Lower leg skin (tissue), 3 donors: ENCODE measurements at regions not wholly inside any gene's neighbourhood (a gene's known extent, or its start where the extent isn't known, plus 50 kb on each side); places are given as distances from the start of the nearest gene placed in this dataset.

ENCODE experiments used
- POLR2A ChIP-seq, 2 donors: fragments of 450-650 bp; IDR thresholded peaks; one replicate each; pipeline ENCODE4 v1.6.1; 2016 to 2017; ENCODE audit warnings: antibody characterized with exemption in 2 of 2, mild to moderate bottlenecking in 1 of 2, moderate library complexity in 1 of 2
- TF ChIP-seq, protein P1 (sequence below), 3 donors: fragments of 450-650 bp; IDR thresholded peaks; one replicate each; pipeline ENCODE4 v1.5.1; 2016; ENCODE audit warnings: antibody characterized with exemption in 3 of 3, mild to moderate bottlenecking in 3 of 3, moderate library complexity in 2 of 3

DNA sequence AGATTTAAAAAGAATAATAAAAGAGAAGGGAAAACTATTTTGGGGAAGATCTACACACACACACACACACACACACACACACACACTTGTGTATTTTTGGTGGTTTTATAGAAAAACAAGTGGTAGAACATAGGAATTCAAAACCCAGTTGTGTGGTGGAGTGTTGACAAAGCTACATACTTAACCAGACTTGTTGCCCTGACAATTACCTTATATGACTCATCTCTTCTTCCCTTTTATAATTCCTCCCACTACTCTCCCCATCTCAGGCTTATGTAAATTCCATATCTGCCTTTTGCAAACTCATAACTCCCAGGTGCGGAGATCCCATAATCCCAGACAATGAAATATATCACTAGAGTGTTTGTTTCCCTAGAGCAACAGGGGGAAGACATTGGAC is 873.7 kb downstream of the NXPH1 start:
- no peak for TF ChIP-seq POLR2A (IDR thresholded peaks at IDR 0.05)
- TF ChIP-seq, protein P1, sequence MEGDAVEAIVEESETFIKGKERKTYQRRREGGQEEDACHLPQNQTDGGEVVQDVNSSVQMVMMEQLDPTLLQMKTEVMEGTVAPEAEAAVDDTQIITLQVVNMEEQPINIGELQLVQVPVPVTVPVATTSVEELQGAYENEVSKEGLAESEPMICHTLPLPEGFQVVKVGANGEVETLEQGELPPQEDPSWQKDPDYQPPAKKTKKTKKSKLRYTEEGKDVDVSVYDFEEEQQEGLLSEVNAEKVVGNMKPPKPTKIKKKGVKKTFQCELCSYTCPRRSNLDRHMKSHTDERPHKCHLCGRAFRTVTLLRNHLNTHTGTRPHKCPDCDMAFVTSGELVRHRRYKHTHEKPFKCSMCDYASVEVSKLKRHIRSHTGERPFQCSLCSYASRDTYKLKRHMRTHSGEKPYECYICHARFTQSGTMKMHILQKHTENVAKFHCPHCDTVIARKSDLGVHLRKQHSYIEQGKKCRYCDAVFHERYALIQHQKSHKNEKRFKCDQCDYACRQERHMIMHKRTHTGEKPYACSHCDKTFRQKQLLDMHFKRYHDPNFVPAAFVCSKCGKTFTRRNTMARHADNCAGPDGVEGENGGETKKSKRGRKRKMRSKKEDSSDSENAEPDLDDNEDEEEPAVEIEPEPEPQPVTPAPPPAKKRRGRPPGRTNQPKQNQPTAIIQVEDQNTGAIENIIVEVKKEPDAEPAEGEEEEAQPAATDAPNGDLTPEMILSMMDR (IDR thresholded peaks at IDR 0.05), result no peak
